BE2C (cell line): ENCODE measurements at regions not wholly inside any gene's neighbourhood (a gene's known extent, or its start where the extent isn't known, plus 50 kb on each side); places are given as distances from the start of the nearest gene placed in this dataset.

Experiments
- DNase-seq: peaks from one replicate; pipeline ENCODE4 v3.0.0-alpha.2; 2020
- H3K27me3 ChIP-seq: fragments of 250-450 bp; sonication (Bioruptor Pico); 2 replicates; pipeline ENCODE4 v1.5.1; 2020; ENCODE audit warnings: mild to moderate bottlenecking
- H3K36me3 ChIP-seq: fragments of 250-450 bp; sonication (Bioruptor Pico); 2 replicates; pipeline ENCODE4 v1.5.1; 2020; ENCODE audit warnings: mild to moderate bottlenecking
- H3K4me1 ChIP-seq: fragments of 250-450 bp; sonication (Bioruptor Pico); 2 replicates; pipeline ENCODE4 v1.5.1; 2020
- H3K4me3 ChIP-seq: 2 replicates; pipeline ENCODE4 v1.5.1; 2011; ENCODE audit warnings: low read depth, low read length
- H3K9me3 ChIP-seq: fragments of 250-450 bp; sonication (Bioruptor Pico); 2 replicates; pipeline ENCODE4 v1.5.1; 2020
- TF ChIP-seq, protein P1 (sequence below): IDR thresholded peaks from 2 replicates; pipeline ENCODE4 v1.5.1; 2012; ENCODE audit warnings: mild to moderate bottlenecking, low read depth, low read length

DNA sequence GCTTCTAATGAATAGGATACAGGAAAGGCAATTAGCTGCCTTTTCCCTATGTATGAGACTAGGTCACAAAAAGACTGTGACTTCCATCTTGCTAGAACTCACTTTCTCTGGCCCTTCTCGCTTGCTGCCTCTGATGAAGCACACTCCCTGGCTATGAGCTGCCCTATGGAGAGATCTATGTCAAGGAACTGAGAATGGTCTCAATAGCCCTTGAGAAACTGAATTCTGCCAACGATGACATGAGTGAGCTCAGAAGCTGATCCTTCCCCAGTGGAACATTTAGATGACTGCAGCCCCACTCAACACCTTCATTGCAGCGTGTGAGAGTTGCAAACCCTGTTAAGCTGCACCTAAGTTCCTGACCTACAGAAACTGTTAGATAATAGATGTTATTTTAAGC, 309.8 kb downstream of the COG6 start:
- DNase-seq = no peak
- no peaks in the 10 kb centered on the region for H3K4me1 ChIP-seq
- TF ChIP-seq, protein P1, sequence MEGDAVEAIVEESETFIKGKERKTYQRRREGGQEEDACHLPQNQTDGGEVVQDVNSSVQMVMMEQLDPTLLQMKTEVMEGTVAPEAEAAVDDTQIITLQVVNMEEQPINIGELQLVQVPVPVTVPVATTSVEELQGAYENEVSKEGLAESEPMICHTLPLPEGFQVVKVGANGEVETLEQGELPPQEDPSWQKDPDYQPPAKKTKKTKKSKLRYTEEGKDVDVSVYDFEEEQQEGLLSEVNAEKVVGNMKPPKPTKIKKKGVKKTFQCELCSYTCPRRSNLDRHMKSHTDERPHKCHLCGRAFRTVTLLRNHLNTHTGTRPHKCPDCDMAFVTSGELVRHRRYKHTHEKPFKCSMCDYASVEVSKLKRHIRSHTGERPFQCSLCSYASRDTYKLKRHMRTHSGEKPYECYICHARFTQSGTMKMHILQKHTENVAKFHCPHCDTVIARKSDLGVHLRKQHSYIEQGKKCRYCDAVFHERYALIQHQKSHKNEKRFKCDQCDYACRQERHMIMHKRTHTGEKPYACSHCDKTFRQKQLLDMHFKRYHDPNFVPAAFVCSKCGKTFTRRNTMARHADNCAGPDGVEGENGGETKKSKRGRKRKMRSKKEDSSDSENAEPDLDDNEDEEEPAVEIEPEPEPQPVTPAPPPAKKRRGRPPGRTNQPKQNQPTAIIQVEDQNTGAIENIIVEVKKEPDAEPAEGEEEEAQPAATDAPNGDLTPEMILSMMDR = no peak
- no peaks in the 10 kb centered on the region for H3K27me3 ChIP-seq
- H3K36me3 ChIP-seq = no peaks in the 10 kb centered on the region
- no peak overlapping the region for H3K4me3 ChIP-seq
- no peaks in the 10 kb centered on the region for H3K9me3 ChIP-seq

DNA sequence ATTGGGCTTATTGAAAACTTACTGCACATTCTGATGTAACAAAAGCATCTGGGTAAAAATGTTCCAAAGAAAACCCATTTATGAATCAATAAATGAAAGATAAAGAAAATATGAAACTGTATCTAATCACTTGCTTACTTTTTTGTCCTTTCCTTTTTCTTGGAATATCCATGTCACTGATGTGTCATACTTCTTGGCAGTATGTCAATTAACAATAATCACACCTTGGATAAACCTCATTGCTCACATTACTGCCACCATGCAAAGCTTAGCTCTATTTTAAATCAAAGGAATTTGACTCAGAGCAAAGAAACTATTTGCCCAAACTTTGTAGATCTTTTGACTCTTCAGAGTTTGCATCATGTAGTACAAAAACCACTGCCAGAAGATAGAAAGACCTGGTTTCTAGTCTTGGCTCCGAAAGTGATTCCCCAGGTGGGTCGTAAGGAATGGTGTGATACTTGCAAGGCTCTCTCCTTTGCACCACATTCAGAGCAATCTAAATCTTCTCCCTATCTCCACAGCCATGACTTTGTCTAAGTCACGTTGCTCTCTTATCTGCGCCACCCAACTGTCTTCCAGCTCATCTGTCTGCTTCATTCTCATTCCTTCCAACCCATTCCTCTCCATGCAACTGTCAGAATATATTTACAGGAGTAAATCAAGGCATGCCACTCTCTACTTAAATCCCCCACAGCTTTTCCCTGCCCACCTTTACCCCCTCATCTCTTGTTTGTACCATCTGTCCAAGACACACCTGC, 311.9 kb downstream of the COG6 start:
- no peaks in the 10 kb centered on the region for H3K9me3 ChIP-seq
- H3K4me1 ChIP-seq = no peaks in the 10 kb centered on the region
- H3K27me3 ChIP-seq = no peaks in the 10 kb centered on the region
- no peak overlapping the region for H3K4me3 ChIP-seq
- TF ChIP-seq, protein P1 = no peak
- no peaks in the 10 kb centered on the region for H3K36me3 ChIP-seq
- no peak for DNase-seq

DNA sequence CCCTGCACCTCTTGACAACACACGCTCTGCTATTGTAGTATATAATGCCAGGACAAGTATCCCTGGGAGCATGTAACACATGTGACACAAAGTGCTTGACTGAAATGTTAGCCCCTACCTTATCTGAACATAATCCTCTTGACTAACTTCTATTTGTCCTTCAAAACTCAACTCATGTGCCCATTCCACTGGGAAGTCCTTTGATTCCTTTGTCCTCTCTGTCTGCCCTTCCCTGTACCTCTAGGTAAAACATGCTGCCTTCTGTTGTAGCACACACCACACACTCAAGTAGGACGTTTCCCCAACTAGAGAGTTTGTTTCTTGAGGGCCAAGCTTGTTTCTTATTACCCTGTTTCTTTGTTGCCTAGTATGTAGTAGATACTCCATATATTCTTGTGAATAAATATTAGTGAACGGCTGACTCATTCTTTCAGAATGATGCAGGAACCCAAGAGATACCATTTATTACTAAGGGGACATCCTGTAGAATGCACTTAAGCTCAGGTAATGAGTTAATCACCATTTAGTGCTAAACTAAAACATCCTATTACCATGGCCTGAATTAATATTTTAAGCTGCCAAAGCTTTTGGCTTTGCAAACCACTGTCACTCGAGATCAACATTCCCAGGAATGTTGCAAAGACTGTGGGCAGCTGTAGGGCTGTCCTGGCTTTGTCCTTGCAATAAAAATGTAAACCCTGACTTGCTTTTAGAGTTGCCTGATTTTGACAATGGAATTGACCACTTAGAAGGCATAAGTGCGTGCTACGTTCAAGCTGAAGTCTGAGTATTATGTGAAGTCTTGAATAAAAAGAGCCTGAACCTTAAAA, 313.4 kb downstream of the COG6 start:
- TF ChIP-seq, protein P1 = no peak
- H3K4me1 ChIP-seq = no peaks in the 10 kb centered on the region
- no peaks in the 10 kb centered on the region for H3K36me3 ChIP-seq
- H3K27me3 ChIP-seq = no peaks in the 10 kb centered on the region
- H3K4me3 ChIP-seq = no peak overlapping the region
- H3K9me3 ChIP-seq = no peaks in the 10 kb centered on the region
- DNase-seq = no peak

DNA sequence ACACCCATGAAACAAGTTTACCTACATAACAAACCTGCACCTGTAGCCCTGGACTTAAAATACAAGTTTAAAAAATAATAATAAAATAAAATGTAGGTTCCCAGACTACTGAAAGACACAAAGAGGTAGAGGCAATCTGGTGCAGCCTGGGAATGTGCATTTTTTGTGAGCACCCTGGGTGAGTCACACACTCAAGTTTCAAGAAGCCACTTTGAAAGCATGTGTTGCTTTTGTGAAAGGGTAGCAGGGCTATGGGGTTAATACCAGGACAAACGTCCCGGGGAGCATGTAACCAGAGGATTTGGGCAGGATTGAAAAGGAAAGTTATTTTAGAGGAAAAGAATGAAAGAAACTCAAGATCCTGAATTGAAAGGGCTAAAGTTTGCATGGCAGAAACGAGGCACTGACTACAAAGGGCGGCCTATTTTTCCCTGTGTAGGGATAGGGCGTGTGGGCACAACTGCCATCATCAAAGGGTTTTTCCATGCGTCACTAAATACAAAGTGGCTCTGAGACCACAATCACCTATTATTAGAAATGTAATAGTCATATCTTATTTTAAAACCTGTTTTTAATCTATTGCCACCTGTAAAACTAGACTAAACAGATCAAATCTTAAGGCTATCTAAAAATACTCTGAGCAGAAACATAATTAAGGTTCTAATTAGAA, 314.9 kb downstream of the COG6 start:
- no peak overlapping the region for H3K4me3 ChIP-seq
- H3K4me1 ChIP-seq = no peaks in the 10 kb centered on the region
- H3K9me3 ChIP-seq = no peaks in the 10 kb centered on the region
- no peaks in the 10 kb centered on the region for H3K27me3 ChIP-seq
- TF ChIP-seq, protein P1 = no peak
- no peak for DNase-seq
- no peaks in the 10 kb centered on the region for H3K36me3 ChIP-seq

DNA sequence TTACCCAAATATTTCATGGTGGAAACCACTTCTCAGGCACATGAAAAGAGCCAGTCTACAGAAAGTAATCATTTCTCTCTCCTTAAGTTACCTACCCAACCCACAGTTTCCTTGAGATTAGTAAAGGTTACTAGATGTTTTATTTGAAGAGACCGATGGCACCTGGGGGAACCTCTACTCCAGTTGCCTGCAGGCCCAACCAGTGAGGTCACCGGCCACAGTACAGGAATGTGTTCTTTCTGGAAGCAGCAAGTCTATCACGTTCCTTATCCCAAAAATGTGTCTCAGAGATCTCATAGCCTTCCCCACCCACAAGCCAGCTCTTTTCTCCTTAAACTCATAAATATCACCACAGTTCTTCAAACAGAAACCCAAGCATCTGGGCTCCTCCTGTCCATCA, 316.1 kb downstream of the COG6 start:
- Histone ChIP-seq H3K4me1 (no peaks in the 10 kb centered on the region), H3K4me3 (no peak overlapping the region), H3K27me3 (no peaks in the 10 kb centered on the region), H3K36me3 (no peaks in the 10 kb centered on the region), H3K9me3 (no peaks in the 10 kb centered on the region)
- TF ChIP-seq, protein P1 = no peak
- no peak for DNase-seq
